ENCODE measurements at regions not wholly inside any gene's neighbourhood (a gene's known extent, or its start where the extent isn't known, plus 50 kb on each side); places are given as distances from the start of the nearest gene placed in this dataset.

DNA sequence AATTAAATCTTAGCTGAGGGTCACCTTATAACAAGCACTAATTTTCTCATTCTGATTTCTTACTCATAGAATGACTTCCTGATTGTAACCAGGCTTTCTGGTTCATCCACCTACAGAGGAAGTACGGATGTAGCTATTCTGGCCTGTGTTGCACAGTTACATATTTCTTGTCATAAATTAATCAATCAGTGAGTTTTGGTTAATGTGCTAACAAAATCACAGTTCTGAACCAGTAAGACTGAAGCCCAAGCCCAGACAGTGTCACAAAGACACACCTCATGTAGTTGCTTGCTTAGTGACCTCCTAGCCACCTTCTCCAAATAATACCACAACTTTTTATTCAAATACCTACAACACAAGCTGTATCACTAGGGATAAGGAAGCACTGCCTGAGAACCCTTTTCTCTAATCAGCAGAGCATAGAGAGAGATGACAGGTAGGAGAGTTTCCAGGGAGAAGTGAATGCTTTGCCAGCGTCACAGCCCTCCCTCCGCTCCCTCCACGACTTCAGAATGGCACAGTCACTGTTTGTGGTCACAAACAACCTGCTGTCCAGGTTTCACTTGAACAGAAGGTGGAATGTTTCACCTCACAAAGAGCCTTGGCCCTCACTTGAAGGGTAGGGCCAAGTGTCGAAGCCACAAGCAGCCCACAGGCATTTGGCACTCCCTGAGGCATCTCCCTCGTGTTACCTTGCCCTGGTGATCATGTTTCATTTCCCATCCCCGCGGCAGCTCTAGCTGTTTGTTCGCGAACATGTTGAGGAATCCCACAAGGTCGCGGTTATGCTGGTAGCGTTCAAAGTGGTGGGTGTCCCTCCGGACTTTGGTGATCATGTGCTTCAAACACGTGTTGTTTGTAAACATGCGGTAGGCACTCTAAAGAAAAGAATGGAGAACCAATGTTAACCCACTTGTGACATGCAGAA lies 120.8 kb upstream of the STK17B start:
- peak overlapping the region; percentile 3 to 65 (median 50) for H3K27ac ChIP-seq
- H3K4me1 ChIP-seq, result no peaks in the 10 kb centered on the region
- ATAC-seq, result peak; percentile 62
- H3K4me3 ChIP-seq, result no peak overlapping the region
- no peaks in the 10 kb centered on the region for H3K9me3 ChIP-seq
- DNase-seq, result peak in 2 of 4 donors; percentile 10 to 13
- TF ChIP-seq POLR2A (IDR thresholded peaks at IDR 0.05), result no peak
- TF ChIP-seq, protein P1, sequence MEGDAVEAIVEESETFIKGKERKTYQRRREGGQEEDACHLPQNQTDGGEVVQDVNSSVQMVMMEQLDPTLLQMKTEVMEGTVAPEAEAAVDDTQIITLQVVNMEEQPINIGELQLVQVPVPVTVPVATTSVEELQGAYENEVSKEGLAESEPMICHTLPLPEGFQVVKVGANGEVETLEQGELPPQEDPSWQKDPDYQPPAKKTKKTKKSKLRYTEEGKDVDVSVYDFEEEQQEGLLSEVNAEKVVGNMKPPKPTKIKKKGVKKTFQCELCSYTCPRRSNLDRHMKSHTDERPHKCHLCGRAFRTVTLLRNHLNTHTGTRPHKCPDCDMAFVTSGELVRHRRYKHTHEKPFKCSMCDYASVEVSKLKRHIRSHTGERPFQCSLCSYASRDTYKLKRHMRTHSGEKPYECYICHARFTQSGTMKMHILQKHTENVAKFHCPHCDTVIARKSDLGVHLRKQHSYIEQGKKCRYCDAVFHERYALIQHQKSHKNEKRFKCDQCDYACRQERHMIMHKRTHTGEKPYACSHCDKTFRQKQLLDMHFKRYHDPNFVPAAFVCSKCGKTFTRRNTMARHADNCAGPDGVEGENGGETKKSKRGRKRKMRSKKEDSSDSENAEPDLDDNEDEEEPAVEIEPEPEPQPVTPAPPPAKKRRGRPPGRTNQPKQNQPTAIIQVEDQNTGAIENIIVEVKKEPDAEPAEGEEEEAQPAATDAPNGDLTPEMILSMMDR (IDR thresholded peaks at IDR 0.05), result no peak
- no peaks in the 10 kb centered on the region for H3K36me3 ChIP-seq (replicated peaks in 1 of 2; ENCODE audit: insufficient read depth in 1 of 2, low read depth in 2 of 2)
- H3K27me3 ChIP-seq, result no peaks in the 10 kb centered on the region
- 53 to 56% methylated on average over 15 to 16 of the region's 16 CpGs for WGBS, 2 donors
- intact Hi-C loops (cut with DNase I), result no loop called here

DNA sequence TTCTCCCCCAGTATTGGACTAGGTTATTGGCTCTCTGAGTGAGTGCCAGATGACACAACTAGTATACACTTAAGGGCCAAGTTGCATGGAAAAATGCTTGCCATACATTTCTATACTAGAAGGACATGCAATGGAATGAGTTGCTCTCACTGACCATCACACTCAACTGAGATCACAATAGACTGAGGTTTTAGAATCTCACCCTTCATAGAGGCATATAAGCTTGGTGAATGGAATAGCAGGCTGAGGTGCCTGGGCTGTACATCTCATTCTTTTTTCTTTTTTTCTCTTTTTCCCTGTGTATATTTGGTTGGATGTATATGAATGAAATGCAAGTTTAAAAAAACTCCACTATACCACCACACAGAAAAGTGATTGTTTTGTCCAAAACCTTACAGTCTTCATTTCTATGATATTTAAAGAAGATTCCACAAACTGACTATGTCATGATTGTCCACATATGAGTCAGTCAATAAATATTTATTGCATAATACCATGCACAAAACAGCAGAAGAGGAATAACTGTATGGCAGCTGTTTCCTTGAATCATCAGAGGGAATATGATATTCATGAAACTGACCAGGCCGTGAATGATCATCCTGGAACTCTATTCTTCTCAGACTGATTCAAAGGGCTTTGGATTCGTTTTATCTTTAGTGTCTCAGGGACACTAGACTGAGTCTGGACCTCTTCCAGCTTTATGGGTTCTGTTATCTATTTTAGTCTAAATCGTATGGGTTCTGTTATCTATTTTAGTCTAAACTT lies 122.6 kb upstream of the STK17B start:
- DNase-seq (no peak), ATAC-seq (peak; percentile 41)
- H3K27ac ChIP-seq, result no peak overlapping the region
- H3K36me3 ChIP-seq (replicated peaks in 1 of 2; ENCODE audit: insufficient read depth in 1 of 2, low read depth in 2 of 2), result no peaks in the 10 kb centered on the region
- no peak overlapping the region for H3K4me3 ChIP-seq
- H3K9me3 ChIP-seq, result no peaks in the 10 kb centered on the region
- intact Hi-C loops (cut with DNase I), result no loop called here
- no peak for TF ChIP-seq POLR2A (IDR thresholded peaks at IDR 0.05)
- TF ChIP-seq, protein P1 (IDR thresholded peaks at IDR 0.05), result no peak
- no peaks in the 10 kb centered on the region for H3K27me3 ChIP-seq
- WGBS, 2 donors, result 33 to 39% methylated on average over 3 of the region's 3 CpGs
- H3K4me1 ChIP-seq, result no peaks in the 10 kb centered on the region

DNA sequence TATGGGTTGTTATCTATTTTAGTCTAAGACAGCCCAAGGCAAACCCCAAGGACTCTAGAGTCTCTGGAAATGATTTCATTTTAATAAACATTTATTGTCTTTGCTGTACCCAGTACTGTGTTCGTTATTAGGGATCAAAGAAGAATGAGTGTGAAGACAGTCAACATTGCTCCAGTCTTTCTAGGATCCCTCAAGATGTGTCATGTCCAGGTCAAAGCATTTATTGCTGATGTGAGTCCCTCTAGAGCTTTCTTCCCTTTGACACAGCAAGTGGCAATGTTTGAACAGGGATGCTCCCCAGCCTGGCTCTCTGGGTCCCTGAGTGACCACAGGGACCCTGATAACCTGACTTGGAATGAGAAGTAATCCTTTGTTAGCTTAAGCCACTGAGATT lies 123.1 kb upstream of the STK17B start:
- no peak for DNase-seq
- no peak for ATAC-seq
- Histone ChIP-seq H3K27ac (no peak overlapping the region), H3K36me3 (replicated peaks in 1 of 2; ENCODE audit: insufficient read depth in 1 of 2, low read depth in 2 of 2) (no peaks in the 10 kb centered on the region), H3K4me3 (no peak overlapping the region), H3K4me1 (no peaks in the 10 kb centered on the region), H3K27me3 (no peaks in the 10 kb centered on the region), H3K9me3 (no peaks in the 10 kb centered on the region)
- 44 to 52% methylated on average over 1 of the region's 1 CpG for WGBS, 2 donors
- intact Hi-C loops (cut with DNase I), result no loop called here
- TF ChIP-seq POLR2A (IDR thresholded peaks at IDR 0.05), result no peak
- TF ChIP-seq, protein P1 (IDR thresholded peaks at IDR 0.05), result no peak

DNA sequence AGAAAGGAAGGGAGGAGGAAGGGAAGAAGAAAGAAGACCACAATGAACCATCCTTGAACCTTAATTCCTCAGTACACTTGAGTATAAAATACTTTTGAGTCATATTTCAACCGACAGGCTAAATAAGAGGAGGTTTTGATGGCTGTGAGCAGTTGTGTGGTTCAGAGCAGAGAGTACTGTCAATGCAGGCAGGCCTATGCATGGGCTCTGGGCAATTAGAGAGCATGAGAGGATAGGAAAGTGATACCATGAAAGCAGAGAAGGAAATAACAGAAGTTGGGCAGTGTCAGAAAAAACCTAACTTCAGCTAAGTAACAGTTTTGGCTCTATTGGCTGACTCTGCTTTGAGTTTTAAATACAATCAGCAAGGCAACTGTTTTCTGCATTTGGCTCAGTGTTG lies 123.6 kb upstream of the STK17B start:
- DNase-seq (no peak), ATAC-seq (no peak)
- no peaks in the 10 kb centered on the region for H3K36me3 ChIP-seq (replicated peaks in 1 of 2; ENCODE audit: insufficient read depth in 1 of 2, low read depth in 2 of 2)
- H3K9me3 ChIP-seq, result no peaks in the 10 kb centered on the region
- intact Hi-C loops (cut with DNase I), result no loop called here
- H3K4me1 ChIP-seq, result no peaks in the 10 kb centered on the region
- TF ChIP-seq POLR2A (IDR thresholded peaks at IDR 0.05), result no peak
- TF ChIP-seq, protein P1 (IDR thresholded peaks at IDR 0.05), result no peak
- no peaks in the 10 kb centered on the region for H3K27me3 ChIP-seq
- 60 to 73% methylated on average over 1 of the region's 1 CpG for WGBS, 2 donors
- H3K27ac ChIP-seq, result no peak overlapping the region
- H3K4me3 ChIP-seq, result no peak overlapping the region
